T-helper 9 cell (primary cell): ENCODE measurements at regions not wholly inside any gene's neighbourhood (a gene's known extent, or its start where the extent isn't known, plus 50 kb on each side); places are given as distances from the start of the nearest gene placed in this dataset.
"Not testable (repeated sequence)": the region's sequence is repeated elsewhere in the genome, so short reads cannot be mapped to it uniquely, and the experiment has no call there.

Source experiments
- DNase-seq: peaks from one replicate; pipeline ENCODE4 v3.0.0-alpha.2; 2020

- DNase-seq: not testable (repeated sequence)
Observed at GRCh38 chr10:62500116-62500515, 125.9 kb downstream of the ZNF365 start.

DNA sequence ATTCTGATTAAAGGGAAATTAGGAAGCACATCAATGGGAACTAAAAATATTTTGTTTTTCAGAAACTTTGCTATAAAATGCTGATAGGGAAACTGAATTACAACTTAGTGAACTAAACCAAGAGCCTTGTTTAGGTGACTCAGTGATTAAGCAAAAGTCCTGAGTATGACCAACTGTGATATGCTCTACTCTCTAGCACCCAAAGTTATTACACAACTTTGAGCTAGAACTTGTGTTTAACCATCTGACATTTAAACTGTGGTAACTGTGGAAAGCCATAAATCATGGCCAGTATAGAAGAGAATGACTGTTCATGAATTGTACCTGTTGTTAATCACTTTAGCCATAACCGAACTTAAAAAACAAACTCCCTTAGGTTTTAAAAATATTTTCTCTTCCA is 127.4 kb downstream of the ZNF365 start:
- DNase-seq: no peak

GRCh38 chr10:62502995-62503613 is 128.9 kb downstream of the ZNF365 start:
- no peak for DNase-seq

- DNase-seq: no peak
Observed at GRCh38 chr10:62503872-62504271, 129.7 kb downstream of the ZNF365 start.

- DNase-seq: no peak
Observed at GRCh38 chr10:62506371-62506770, 132.2 kb downstream of the ZNF365 start.

- DNase-seq: no peak
Observed at GRCh38 chr10:62511238-62511637, 137.1 kb downstream of the ZNF365 start.

DNA sequence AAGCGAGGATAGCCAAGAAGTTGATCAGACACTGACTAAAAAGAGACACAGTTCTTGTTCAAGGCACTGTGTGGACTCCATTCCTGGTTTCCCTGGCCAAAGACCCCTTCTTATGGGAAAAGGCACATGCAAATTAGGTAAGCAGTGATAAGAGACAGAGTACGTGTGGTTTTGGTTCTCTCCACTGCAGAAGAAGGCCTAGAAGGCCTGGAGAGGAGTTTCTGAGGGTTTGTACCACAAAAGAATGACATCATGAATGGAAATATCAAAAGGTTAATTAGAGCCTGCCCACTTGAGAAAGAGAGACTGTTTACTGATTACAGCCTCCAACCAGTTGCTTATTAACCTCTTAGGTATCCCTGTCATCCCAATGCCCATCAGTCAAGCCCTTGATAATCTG is 137.5 kb downstream of the ZNF365 start:
- DNase-seq: no peak

DNA sequence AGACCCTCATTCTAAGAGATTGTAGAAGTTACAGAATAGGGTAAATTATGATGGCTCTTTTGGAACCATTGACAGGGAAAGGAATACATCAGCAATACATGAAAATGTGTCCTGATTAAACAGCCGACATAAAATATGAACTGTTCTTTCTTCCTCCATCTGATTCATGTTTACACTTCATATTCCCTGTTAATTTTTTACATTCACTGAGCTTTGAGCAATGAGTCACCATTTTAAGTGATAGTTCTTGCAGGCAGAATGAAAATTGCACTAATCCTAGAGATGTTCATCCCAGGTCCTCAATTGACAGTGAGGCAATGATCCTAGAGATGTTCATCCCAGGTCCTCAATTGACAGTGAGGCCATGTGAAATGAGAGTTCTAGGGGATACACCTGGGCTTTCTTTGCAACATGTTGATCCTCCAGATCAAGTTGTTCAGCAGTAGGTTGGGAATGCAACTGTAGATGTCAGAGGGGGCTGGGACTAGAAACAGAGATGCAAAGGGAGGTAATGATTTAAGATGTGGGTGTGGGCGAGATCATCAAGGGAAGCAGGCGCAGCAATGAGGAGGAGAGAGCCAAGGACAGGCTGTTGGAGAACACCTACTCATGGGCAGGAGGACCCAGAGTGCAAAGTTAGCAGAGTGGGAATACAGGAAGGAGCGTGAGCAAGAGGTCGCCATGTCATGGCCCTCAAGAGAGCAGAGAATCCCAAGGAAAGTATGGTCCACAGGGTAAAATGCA is 138.7 kb downstream of the ZNF365 start:
- no peak for DNase-seq

DNA sequence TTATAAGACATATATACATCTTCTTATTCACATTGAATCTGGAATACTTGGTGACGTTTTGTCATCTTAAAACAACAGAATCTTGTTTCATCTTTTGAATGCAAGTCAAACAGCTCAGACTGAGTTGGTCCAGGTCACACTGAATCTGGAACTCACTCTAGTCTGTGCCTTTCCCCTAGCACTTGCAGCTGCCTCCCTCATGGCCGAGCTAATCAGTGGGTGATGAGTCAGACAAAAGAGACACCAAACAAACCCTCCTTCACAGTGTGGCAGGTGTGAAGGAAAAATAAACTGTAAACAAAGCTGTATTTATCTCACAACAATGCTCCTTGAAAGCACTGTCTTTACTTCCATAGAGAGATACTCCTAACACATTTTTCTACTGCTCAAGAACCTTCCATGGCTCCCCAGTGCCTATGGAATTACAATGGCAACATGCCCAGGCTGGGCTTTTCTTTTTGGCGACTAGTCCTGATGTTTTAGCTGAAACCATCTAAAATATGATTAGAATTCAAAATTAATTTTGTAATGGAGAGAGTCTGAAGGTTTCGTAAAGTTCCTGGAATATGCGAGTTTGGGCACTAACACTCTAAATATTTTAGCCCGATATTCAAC is 140.0 kb downstream of the ZNF365 start:
- DNase-seq: no peak

DNA sequence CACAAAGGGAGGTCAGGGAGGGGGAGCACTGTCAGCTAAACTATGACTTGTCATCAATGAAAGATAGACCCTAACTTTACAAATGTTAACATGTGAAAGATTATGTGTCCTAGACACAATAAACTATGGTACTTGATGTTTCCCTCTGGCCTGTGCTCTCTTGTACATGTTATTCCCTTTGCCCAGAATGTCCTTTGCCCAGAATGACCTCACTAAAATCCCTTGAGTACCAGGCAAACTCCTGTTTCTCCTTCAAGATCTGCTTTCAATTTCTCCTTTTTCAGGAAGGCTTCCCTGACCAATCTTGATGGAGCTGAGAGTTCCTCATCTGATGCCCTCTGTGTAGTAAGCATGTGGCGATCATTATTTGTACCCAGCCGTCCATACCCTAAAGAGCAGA is 143.1 kb downstream of the ZNF365 start:
- no peak for DNase-seq

GRCh38 chr10:62527019-62527827 is 153.1 kb downstream of the ZNF365 start:
- DNase-seq: no peak

DNA sequence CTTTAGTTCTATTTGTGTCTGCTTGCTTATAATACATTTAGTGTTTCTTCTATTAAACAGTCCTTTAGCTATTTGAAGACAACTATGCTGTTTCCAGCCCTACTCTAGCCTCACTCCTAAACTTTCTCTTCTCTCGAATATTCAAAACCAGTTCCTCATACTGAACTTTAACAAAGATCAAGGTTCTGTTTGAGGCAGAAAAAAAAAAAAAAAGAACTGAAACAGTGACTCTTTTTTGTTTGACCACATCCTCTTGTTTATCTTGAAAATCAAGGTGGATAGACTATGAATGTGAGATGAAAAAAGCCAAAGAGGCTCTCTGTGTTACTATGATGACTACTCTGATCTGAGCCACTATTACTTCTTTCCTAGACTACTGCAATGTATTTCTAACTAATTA is 154.3 kb downstream of the ZNF365 start:
- DNase-seq: no peak

- DNase-seq: no peak
Observed at GRCh38 chr10:62529396-62529795, 155.2 kb downstream of the ZNF365 start.

GRCh38 chr10:62534031-62534430 is 159.9 kb downstream of the ZNF365 start:
- no peak for DNase-seq

DNA sequence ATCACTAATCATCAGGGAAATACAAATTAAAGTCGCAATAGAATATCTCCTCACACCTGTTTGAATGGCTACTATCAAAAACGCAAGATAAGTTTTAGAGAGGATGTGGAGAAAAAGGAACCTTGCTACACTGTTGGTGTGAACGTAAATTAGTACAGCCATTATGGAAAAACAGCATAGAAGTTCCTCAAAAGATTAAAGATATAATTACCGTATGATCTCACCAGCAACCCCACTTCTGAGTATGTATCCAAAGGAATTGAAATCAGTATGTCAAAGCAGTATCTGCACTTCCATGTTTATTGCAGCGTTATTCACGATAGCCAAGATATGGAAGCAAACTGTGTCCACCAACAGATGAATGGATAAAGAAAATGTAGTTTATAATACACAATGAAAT is 164.4 kb downstream of the ZNF365 start:
- DNase-seq: no peak

DNA sequence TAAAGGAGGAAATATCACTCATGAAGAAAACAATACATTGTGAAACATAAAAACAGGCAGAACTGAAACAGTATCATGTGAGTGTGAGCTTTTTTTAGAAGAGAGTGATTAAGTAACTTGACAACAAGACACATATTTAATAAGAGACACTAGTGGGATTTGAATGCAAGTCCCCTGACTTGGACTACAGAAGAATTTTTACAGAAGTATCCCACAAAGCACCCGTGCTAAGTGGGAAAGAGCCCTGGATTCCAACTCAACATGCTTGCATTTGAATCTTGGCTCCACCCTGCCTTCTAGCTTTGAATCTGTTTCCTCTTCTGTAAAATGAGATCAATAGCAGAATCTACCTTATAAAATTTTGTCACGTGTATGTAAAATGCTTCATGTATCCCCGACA is 166.2 kb downstream of the ZNF365 start:
- DNase-seq: no peak

DNA sequence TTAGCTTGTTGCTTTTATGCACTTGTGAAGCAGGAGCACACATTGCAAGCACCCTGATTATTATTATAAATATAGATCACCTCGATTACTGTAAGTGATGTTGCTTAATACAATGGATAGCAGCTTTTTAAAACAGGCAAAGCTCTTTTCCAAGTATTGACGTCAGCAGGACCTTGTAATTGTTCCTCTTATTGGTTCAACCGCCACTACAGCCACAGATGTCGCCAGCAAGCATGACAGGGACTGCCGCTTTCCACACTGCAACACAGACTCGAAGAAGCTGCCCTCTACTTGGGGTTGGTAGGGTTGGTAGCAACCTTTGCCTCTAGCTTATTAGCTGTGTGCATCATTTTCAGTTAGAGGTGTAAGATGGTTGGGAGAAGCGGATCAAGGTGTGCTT is 167.6 kb downstream of the ZNF365 start:
- DNase-seq: no peak

DNA sequence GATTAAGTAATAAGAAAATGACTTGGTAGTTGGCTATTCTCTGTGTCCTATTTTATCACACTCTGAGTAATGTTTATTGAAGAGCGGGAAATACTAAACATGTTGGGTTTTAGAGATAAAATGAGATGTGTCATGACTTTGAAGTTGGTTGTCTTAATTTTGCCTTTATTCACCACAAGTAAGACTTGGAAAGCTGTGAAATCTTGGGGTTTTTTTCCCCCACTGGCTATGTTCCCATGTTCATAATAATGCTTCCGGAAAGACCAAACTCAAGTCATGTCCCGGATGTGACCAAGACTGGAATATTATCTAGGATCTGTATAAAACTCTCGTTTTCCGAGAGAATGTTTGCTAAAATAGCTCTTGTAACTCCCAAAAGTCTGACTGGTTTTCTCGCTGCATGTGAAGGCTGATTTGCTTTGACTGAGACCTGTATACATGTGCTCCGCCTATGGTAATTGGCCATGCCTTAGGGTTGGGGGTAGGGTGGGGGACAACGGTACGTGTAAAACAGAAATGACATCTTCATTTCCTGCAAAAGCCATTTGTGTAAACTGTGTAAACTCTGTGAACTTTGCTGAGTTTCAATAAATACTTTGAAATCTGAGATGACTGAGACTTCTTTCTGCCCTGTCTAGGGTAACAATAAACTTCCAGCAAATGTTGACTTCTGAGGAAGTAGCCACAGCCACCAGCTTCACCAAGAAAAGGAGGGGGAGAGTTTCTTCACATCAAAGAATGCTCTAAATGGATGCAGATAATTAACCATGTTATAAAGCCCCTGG is 169.6 kb downstream of the ZNF365 start:
- no peak for DNase-seq

DNA sequence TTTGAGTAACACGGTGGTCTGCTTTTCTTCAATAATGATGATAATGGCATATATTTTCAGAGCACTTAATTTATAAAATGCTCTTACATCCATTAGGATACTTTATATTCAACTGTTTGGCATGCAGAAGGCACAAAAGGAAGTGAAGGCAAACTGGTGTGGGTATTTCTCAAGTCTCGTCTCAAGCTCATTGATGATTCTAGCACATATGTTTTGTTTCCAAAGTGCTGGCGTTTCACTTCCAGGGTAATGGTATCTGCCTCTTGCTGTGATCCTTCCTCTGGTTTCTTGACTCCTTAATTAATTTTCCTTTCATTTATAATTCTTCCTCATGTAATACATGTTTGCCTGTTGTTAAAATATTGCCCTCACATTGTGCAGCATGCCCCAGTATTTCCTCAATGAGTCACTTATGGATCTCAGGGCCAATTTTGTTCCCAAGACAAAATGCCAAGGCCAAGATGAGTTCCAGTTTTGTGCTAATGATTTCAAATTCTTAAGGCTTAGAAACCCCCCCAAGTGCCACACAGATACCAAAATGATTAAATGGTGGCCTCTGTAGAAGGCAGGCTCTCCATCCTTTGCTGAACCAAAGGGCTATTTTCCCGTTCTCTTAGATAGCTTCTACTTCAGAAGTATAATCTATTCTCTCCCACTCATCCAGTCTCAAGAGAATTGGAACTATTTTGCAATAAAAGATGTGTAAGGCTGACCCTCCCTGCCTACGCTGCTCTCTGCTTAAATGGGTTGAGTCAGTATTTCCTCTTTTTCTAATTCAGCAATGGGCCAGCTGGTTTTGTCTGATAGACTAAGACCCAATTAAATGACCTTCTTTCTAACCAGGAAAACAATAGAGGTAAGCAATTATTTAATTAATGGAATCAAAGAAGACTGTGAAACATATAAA is 171.2 kb downstream of the ZNF365 start:
- DNase-seq: no peak

- DNase-seq: no peak
Observed at GRCh38 chr10:62548686-62549085, 174.5 kb downstream of the ZNF365 start.

DNA sequence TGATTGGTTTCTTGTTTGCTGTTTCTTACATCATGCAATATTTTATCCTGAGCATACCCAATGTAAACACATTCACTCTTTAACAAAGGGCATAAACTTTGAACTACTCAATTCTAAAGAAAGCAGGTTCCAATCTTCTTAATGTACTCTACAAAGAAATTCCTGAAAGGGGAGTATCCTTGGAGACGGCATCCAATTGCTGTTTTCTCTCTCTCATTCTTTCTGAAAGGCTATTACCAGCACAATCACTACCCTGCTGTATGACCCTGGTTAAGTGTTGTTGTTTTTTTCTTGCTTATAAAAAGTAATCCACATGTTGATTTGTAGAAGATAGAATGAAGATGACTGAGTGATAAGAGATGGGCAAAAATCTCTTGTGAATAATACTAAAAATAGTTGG is 176.0 kb downstream of the ZNF365 start:
- DNase-seq: no peak
